OCI-LY3 (cell line): ENCODE measurements at regions not wholly inside any gene's neighbourhood (a gene's known extent, or its start where the extent isn't known, plus 50 kb on each side); places are given as distances from the start of the nearest gene placed in this dataset.

Experiments used
- H2AFZ ChIP-seq: fragments of 200-600, 300-600 bp; shearing (Covaris generic); 2 replicates; pipeline ENCODE4 v1.6.0; 2014; ENCODE audit warnings: antibody characterized with exemption, low read depth, low read length
- H3K27ac ChIP-seq: fragments of 200-600, 300-600 bp; sonication (generic); 2 replicates; pipeline ENCODE4 v1.5.1; 2014; ENCODE audit warnings: mild to moderate bottlenecking, low read length, moderate library complexity, mixed read lengths
- H3K27me3 ChIP-seq: fragments of 200-600, 300-600 bp; sonication (generic); 2 replicates; pipeline ENCODE4 v1.6.1; 2014; ENCODE audit warnings: low read depth, low read length, mixed read lengths
- H3K36me3 ChIP-seq: fragments of 200-600, 300-600 bp; sonication (generic); replicated peaks from 2 replicates; pipeline ENCODE3; 2014; ENCODE audit warnings: low read depth, low read length, mixed read lengths
- H3K4me1 ChIP-seq: fragments of 300-600, 200-600 bp; sonication (generic); 2 replicates; pipeline ENCODE4 v1.6.1; 2014; ENCODE audit warnings: low read length, mixed read lengths
- H3K4me2 ChIP-seq: fragments of 200-600, 300-600 bp; sonication (generic); 2 replicates; pipeline ENCODE4 v1.6.1; 2014; ENCODE audit warnings: low read length, mixed read lengths
- H3K4me3 ChIP-seq: fragments of 300-600, 200-600 bp; sonication (generic); 2 replicates; pipeline ENCODE4 v1.5.1; 2014; ENCODE audit warnings: antibody characterized with exemption, mild to moderate bottlenecking, low read length, moderate library complexity
- H3K79me2 ChIP-seq: fragments of 300-600, 200-600 bp; shearing (Covaris generic); 2 replicates; pipeline ENCODE4 v1.6.1; 2014; ENCODE audit warnings: mild to moderate bottlenecking, low read length, mixed read lengths
- H3K9ac ChIP-seq: fragments of 300-600, 200-600 bp; shearing (Covaris generic); 2 replicates; pipeline ENCODE4 v1.6.0; 2014; ENCODE audit warnings: mild to moderate bottlenecking, low read length, moderate library complexity
- H3K9me3 ChIP-seq: fragments of 200-600, 300-600 bp; shearing (Covaris generic); 2 replicates; pipeline ENCODE4 v1.6.1; 2014; ENCODE audit warnings: low read length, mixed read lengths; ENCODE audit not compliant: insufficient read depth
- H4K20me1 ChIP-seq: fragments of 200-600, 300-600 bp; sonication (generic); 2 replicates; pipeline ENCODE4 v1.6.1; 2016; ENCODE audit warnings: low read length, mixed read lengths; ENCODE audit not compliant: insufficient read depth
- EZH2phosphoT487 ChIP-seq: fragments of 200-600 bp; shearing (Covaris generic); IDR thresholded peaks from 2 replicates; pipeline ENCODE4 v1.6.1; 2018; ENCODE audit warnings: antibody characterized with exemption, mixed run types, low read depth
- TF ChIP-seq, protein P1 (sequence below): fragments of 200-600, 300-600 bp; sonication (generic); IDR thresholded peaks from 2 replicates; pipeline ENCODE4 v1.5.1; 2014; ENCODE audit warnings: antibody characterized with exemption, low read length, low read depth

DNA sequence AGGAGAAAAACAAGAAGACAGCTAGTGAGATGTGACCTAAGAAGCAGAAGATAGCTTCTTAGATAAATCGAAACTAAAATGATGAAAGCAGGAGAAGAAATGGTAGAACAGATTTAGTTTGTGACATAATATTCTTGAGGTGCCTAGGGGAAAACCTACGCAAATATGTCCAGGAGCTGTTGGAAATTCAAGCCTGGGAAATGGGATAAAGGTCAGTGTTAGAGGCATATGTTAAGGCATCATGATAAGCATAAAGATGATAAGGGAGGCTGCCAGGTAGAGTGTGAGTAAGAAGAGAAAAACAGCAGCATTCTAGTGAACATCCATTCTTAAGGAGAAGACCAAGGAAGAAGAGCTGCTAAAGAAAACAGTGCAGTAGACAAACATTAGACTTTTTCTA, 109.6 kb upstream of the LGR5 start:
- no peaks in the 10 kb centered on the region for H3K9me3 ChIP-seq
- H3K27me3 ChIP-seq: no peaks in the 10 kb centered on the region
- H4K20me1 ChIP-seq: no peaks in the 10 kb centered on the region
- H3K4me1 ChIP-seq: no peaks in the 10 kb centered on the region
- no peak overlapping the region for H3K9ac ChIP-seq
- no peak overlapping the region for H3K4me3 ChIP-seq
- H3K4me2 ChIP-seq: no peak overlapping the region
- H3K27ac ChIP-seq: no peak overlapping the region
- no peak overlapping the region for H2AFZ ChIP-seq
- H3K36me3 ChIP-seq: no peaks in the 10 kb centered on the region
- no peak for TF ChIP-seq EZH2phosphoT487
- TF ChIP-seq, protein P1, sequence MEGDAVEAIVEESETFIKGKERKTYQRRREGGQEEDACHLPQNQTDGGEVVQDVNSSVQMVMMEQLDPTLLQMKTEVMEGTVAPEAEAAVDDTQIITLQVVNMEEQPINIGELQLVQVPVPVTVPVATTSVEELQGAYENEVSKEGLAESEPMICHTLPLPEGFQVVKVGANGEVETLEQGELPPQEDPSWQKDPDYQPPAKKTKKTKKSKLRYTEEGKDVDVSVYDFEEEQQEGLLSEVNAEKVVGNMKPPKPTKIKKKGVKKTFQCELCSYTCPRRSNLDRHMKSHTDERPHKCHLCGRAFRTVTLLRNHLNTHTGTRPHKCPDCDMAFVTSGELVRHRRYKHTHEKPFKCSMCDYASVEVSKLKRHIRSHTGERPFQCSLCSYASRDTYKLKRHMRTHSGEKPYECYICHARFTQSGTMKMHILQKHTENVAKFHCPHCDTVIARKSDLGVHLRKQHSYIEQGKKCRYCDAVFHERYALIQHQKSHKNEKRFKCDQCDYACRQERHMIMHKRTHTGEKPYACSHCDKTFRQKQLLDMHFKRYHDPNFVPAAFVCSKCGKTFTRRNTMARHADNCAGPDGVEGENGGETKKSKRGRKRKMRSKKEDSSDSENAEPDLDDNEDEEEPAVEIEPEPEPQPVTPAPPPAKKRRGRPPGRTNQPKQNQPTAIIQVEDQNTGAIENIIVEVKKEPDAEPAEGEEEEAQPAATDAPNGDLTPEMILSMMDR: no peak
- H3K79me2 ChIP-seq: no peaks in the 10 kb centered on the region

DNA sequence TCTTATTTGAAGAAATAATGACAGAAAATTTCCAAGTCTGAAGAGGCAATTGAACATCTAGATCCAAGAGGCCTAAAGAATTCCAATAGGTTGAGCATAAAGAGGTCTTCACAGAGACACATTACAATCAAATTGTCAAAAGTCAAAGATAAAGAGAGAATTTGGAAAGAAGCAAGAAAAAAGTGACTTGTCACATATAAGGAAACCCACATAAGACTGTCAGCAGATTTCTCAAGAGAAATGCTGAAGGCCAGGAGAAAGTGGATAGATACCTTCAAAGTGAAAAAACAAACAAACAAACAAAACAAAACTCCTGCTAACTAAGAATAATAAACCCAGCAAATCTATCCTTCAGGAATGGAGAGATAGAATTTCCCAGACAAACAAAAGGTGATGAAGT, 118.1 kb upstream of the LGR5 start:
- no peaks in the 10 kb centered on the region for H4K20me1 ChIP-seq
- H3K9ac ChIP-seq: no peak overlapping the region
- H2AFZ ChIP-seq: no peak overlapping the region
- H3K27me3 ChIP-seq: no peaks in the 10 kb centered on the region
- H3K9me3 ChIP-seq: peaks cover 7% of the 10 kb centered on the region; the same call in 1 of the 2 replicates
- H3K27ac ChIP-seq: no peak overlapping the region
- H3K4me3 ChIP-seq: no peak overlapping the region
- no peaks in the 10 kb centered on the region for H3K4me1 ChIP-seq
- H3K36me3 ChIP-seq: no peaks in the 10 kb centered on the region
- TF ChIP-seq EZH2phosphoT487: no peak
- TF ChIP-seq, protein P1: no peak
- H3K4me2 ChIP-seq: no peak overlapping the region
- no peaks in the 10 kb centered on the region for H3K79me2 ChIP-seq

DNA sequence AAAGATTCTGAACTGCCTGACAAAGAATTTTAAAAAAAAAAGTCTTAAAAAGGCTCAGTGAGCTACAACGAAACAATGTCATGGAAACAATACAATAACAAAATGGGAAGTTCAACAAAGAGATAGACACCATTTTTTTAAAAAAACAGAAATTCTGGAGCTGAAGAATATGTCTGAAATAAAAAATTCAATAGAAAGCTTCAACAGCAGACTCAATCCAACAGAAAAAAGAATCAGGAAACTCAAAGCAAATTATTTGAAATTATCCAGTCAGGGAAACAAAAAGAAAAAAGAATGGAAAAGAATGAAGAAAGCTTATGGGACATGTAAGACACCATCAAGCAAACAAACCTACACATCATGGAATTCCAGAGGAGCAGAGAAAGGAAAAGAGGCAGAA, 118.5 kb upstream of the LGR5 start:
- Histone ChIP-seq H2AFZ (no peak overlapping the region), H3K9me3 (peaks cover 7% of the 10 kb centered on the region; the same call in 1 of the 2 replicates), H3K9ac (no peak overlapping the region), H3K27me3 (no peaks in the 10 kb centered on the region), H3K36me3 (no peaks in the 10 kb centered on the region), H3K27ac (no peak overlapping the region), H3K4me1 (no peaks in the 10 kb centered on the region), H3K79me2 (no peaks in the 10 kb centered on the region), H3K4me2 (no peak overlapping the region), H4K20me1 (no peaks in the 10 kb centered on the region), H3K4me3 (no peak overlapping the region)
- TF ChIP-seq EZH2phosphoT487: no peak
- TF ChIP-seq, protein P1: no peak

DNA sequence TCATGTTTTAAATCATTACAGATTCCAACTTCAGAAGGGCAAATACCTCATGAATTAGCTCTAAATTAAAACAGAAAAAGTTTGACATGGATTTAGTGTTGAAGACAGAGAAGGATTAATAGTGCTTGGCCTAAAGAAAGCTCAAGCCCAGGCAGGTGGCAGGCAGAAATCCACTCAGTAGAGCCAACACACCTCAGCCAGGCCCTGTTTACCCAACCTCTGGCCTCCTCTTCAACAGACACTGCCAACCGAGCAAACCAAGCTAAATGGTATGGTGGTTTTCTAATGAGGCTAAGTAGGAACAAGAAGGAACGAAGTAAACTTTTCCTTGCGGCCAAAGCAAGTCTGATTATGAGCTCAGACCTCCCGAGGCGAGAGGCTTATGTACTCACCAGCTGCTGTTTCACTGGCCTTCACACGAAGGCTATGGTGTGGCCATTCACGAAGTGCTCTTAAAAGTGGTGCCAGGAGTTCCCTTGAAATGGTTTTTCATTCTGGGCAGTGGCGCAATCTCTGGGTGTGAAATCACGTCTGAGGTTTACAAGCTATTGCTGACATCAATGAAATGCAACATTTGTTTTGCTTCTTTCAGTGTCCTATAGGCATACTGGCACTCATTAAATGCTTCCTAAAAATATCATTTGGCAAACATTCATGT, 124.1 kb upstream of the LGR5 start:
- H3K4me1 ChIP-seq: no peaks in the 10 kb centered on the region
- H2AFZ ChIP-seq: no peak overlapping the region
- no peak overlapping the region for H3K9ac ChIP-seq
- H3K79me2 ChIP-seq: no peaks in the 10 kb centered on the region
- H3K27ac ChIP-seq: no peak overlapping the region
- H3K4me2 ChIP-seq: no peak overlapping the region
- no peaks in the 10 kb centered on the region for H3K27me3 ChIP-seq
- no peaks in the 10 kb centered on the region for H4K20me1 ChIP-seq
- H3K4me3 ChIP-seq: no peak overlapping the region
- no peaks in the 10 kb centered on the region for H3K36me3 ChIP-seq
- TF ChIP-seq, protein P1: no peak
- TF ChIP-seq EZH2phosphoT487: no peak
- no peaks in the 10 kb centered on the region; the same call in 1 of the 2 replicates for H3K9me3 ChIP-seq
